Activated CD8-positive, alpha-beta memory T cell treated with anti-CD3 and anti-CD28 coated beads for 36 hours (primary cell): ENCODE measurements at regions not wholly inside any gene's neighbourhood (a gene's known extent, or its start where the extent isn't known, plus 50 kb on each side); places are given as distances from the start of the nearest gene placed in this dataset.
"Not testable (repeated sequence)": the region's sequence is repeated elsewhere in the genome, so short reads cannot be mapped to it uniquely, and the experiment has no call there.

Experiments used
- CTCF ChIA-PET: fragments of 350-600 bp; sonication (Branson Sonifier 250); formaldehyde crosslinking; loops from one replicate; lab custom pipeline; 2021; ENCODE audit warnings: antibody characterized with exemption; lab: Charles Lee
- POLR2A ChIA-PET: fragments of 350-600 bp; sonication (Branson Sonifier 250); formaldehyde crosslinking; loops from one replicate; lab custom pipeline; 2021; ENCODE audit warnings: antibody characterized with exemption; lab: Charles Lee

GRCh38 chr3:10692039-10692622 is 123.9 kb upstream of the SLC6A11 start:
- ChIA-PET CTCF (no interaction called here), POLR2A (no interaction called here)

GRCh38 chr3:10693457-10693856 is 122.6 kb upstream of the SLC6A11 start:
- CTCF ChIA-PET, result no interaction called here
- POLR2A ChIA-PET, result no interaction called here

GRCh38 chr3:10694179-10694578 is 121.8 kb upstream of the SLC6A11 start:
- ChIA-PET POLR2A (no interaction called here), CTCF (no interaction called here)

- CTCF ChIA-PET, result interaction anchor here (0.6 kb wide), 1 partner anchor 288 kb away, joined by 3 read pairs; no protein-coding TSS in a partner anchor
- POLR2A ChIA-PET, result not testable (repeated sequence)
Observed at GRCh38 chr3:10695186-10695585, 120.8 kb upstream of the SLC6A11 start.

- CTCF ChIA-PET, result interaction anchor here (0.6 kb wide), 1 partner anchor 287 kb away, joined by 3 read pairs; no protein-coding TSS in a partner anchor
- POLR2A ChIA-PET, result no interaction called here
Observed at GRCh38 chr3:10695595-10696285, 120.3 kb upstream of the SLC6A11 start.

- CTCF ChIA-PET, result no interaction called here
- POLR2A ChIA-PET, result no interaction called here
Observed at GRCh38 chr3:10697918-10698317, 118.1 kb upstream of the SLC6A11 start.

- ChIA-PET POLR2A (no interaction called here), CTCF (no interaction called here)
Observed at GRCh38 chr3:10700821-10701220, 115.2 kb upstream of the SLC6A11 start.

GRCh38 chr3:10702961-10703740 is 112.9 kb upstream of the SLC6A11 start:
- CTCF ChIA-PET, result interaction anchor here (0.6 kb wide), 1 partner anchor 232 kb away, joined by 4 read pairs; no protein-coding TSS in a partner anchor
- POLR2A ChIA-PET, result no interaction called here

- CTCF ChIA-PET, result interaction anchor here (0.6 kb wide), 1 partner anchor 18 kb away, joined by 3 read pairs; no protein-coding TSS in a partner anchor
- POLR2A ChIA-PET, result no interaction called here
Observed at GRCh38 chr3:10703875-10704274, 112.2 kb upstream of the SLC6A11 start.

GRCh38 chr3:10706156-10706739 is 109.8 kb upstream of the SLC6A11 start:
- CTCF ChIA-PET, result no interaction called here
- POLR2A ChIA-PET, result no interaction called here

- ChIA-PET CTCF (no interaction called here), POLR2A (interaction anchor here (0.5 kb wide), 1 partner anchor 1010 kb away, joined by 4 read pairs; no protein-coding TSS in a partner anchor)
Observed at GRCh38 chr3:10706740-10707399, 109.2 kb upstream of the SLC6A11 start.

GRCh38 chr3:10707400-10708215 is 108.4 kb upstream of the SLC6A11 start:
- POLR2A ChIA-PET, result no interaction called here
- CTCF ChIA-PET, result no interaction called here

- ChIA-PET CTCF (no interaction called here), POLR2A (no interaction called here)
Observed at GRCh38 chr3:10708216-10708893, 107.7 kb upstream of the SLC6A11 start.

GRCh38 chr3:10709110-10709781 is 106.8 kb upstream of the SLC6A11 start:
- ChIA-PET POLR2A (no interaction called here), CTCF (no interaction called here)

GRCh38 chr3:10712121-10712520 is 103.9 kb upstream of the SLC6A11 start:
- ChIA-PET POLR2A (no interaction called here), CTCF (no interaction called here)

- ChIA-PET CTCF (no interaction called here), POLR2A (no interaction called here)
Observed at GRCh38 chr3:10713656-10714055, 102.4 kb upstream of the SLC6A11 start.

GRCh38 chr3:10715886-10716285 is 100.1 kb upstream of the SLC6A11 start:
- ChIA-PET CTCF (interaction anchor here (1.1 kb wide), 1 partner anchor 177 kb away, joined by 3 read pairs; no protein-coding TSS in a partner anchor), POLR2A (no interaction called here)
